BJ (cell line): ENCODE measurements at regions not wholly inside any gene's neighbourhood (a gene's known extent, or its start where the extent isn't known, plus 50 kb on each side); places are given as distances from the start of the nearest gene placed in this dataset.
A peak's percentile ranks its signal among the peaks of the same experiment; 100 is the strongest.

ENCODE experiments used
- CTCF ChIA-PET: fragments of 350-600 bp; formaldehyde crosslinking; extraction: SDS; loops from one replicate; lab custom pipeline; 2021; ENCODE audit warnings: antibody characterized with exemption, inconsistent platforms; lab: Yijun Ruan, JAX
- POLR2A ChIA-PET: fragments of 300-600 bp; sonication (Branson Sonifier 250); formaldehyde crosslinking; extraction: SDS; loops from one replicate; lab custom pipeline; 2021; ENCODE audit warnings: antibody characterized with exemption; lab: Charles Lee
- DNase-seq: peaks from one replicate; pipeline ENCODE4 v3.0.0-alpha.2; 2011; ENCODE audit warnings: low read depth
- H3K27me3 ChIP-seq: 2 replicates; pipeline ENCODE4 v1.6.0; 2011; ENCODE audit warnings: low read length; ENCODE audit not compliant: control insufficient read depth, insufficient read depth
- H3K36me3 ChIP-seq: 2 replicates; pipeline ENCODE4 v1.5.1; 2011; ENCODE audit warnings: low read length; ENCODE audit not compliant: control insufficient read depth, insufficient read depth
- H3K4me3 ChIP-seq: 2 replicates; pipeline ENCODE4 v1.5.1; 2011; ENCODE audit warnings: low read depth, mild to moderate bottlenecking, control low read depth, low read length
- TF ChIP-seq, protein P1 (sequence below): IDR thresholded peaks from 2 replicates; pipeline ENCODE4 v1.5.1; 2011; ENCODE audit warnings: low read depth, mild to moderate bottlenecking, control low read depth, inconsistent platforms, low read length, moderate library complexity; ENCODE audit not compliant: insufficient read depth

DNA sequence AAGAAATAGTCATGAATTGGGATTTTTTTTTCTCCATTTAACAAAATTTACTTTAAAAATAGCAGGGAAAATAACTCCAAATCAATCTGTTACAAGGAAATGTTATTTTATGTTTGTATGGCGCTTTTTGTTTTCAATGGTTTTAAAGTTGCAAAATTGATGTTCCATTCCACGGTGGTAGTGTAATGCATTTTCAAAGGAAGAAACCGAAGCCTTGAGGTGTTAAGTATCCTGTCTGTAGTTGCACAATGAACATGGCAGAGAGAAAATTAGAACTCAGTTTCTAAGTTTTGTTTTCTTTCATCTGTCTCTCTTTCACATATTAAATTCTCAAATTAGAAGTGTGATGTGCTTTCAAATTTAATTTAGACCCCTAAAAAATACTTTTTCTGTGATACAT lies 841.8 kb downstream of the USP25 start:
- no peaks in the 10 kb centered on the region for H3K27me3 ChIP-seq
- POLR2A ChIA-PET = no interaction called here
- CTCF ChIA-PET = no interaction called here
- TF ChIP-seq, protein P1, sequence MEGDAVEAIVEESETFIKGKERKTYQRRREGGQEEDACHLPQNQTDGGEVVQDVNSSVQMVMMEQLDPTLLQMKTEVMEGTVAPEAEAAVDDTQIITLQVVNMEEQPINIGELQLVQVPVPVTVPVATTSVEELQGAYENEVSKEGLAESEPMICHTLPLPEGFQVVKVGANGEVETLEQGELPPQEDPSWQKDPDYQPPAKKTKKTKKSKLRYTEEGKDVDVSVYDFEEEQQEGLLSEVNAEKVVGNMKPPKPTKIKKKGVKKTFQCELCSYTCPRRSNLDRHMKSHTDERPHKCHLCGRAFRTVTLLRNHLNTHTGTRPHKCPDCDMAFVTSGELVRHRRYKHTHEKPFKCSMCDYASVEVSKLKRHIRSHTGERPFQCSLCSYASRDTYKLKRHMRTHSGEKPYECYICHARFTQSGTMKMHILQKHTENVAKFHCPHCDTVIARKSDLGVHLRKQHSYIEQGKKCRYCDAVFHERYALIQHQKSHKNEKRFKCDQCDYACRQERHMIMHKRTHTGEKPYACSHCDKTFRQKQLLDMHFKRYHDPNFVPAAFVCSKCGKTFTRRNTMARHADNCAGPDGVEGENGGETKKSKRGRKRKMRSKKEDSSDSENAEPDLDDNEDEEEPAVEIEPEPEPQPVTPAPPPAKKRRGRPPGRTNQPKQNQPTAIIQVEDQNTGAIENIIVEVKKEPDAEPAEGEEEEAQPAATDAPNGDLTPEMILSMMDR = no peak
- no peak overlapping the region for H3K4me3 ChIP-seq
- DNase-seq = no peak
- H3K36me3 ChIP-seq = no peaks in the 10 kb centered on the region

DNA sequence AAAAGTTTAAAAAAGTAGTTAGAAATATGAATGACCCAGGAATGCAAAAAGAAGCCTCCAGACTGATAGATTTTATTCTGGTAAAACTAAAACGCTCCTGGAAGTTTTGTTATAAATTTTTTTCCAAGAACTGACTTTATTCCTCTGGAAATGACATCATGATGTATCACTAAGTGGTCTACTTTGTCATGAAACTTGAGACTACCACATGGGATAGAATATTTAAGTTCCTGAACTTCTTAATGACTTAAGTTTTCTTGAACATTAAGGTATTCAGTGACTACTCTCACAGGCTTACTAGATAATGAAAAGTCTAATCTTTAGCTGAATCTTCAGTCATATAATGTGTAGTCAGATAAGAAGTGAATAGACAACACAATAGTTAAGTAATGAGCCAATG lies 842.2 kb downstream of the USP25 start:
- no peak for DNase-seq
- Histone ChIP-seq H3K4me3 (no peak overlapping the region), H3K27me3 (no peaks in the 10 kb centered on the region), H3K36me3 (no peaks in the 10 kb centered on the region)
- TF ChIP-seq, protein P1 = no peak
- POLR2A ChIA-PET = no interaction called here
- CTCF ChIA-PET = no interaction called here

DNA sequence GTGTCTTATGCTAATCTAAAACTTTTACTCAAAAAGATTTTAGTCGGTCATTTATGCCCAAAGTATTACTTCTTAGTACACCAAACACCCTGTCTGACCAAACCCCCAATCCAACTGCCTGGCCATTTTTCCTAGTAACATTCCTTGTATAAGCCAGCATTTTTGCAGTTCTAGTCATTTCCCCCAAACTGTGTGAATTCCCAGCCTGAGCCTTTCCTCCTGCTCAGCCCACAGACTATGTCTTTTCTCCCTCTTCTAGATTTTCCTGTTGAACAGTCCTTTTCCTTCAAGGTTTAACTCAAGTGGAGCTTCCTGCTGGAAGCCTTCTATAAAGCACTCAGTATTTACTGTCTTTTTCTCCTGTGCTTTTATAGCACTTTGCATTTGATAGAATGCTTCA lies 843.8 kb downstream of the USP25 start:
- DNase-seq = peak; percentile 35
- no peaks in the 10 kb centered on the region for H3K27me3 ChIP-seq
- no peaks in the 10 kb centered on the region for H3K36me3 ChIP-seq
- H3K4me3 ChIP-seq = no peak overlapping the region
- TF ChIP-seq, protein P1 = no peak
- ChIA-PET POLR2A (no interaction called here), CTCF (no interaction called here)

DNA sequence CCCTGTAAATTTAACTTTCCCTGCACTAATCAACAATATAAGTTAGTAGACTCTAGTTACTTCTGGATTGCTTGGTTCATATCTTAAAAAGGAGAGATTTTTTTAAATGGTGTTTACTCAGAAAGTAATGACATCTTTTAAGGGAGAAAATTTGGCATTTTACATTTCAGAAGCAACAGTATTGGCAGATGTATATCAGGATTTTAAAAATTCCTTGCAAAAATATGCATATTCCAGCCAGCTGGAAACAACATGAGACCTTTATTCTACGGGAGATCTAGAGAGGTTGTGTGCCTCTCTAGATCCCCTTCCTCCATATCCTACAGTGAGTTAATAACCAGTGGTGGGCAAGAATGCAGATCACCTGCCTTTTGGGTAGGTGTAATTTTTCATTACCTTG lies 848.2 kb downstream of the USP25 start:
- Histone ChIP-seq H3K36me3 (no peaks in the 10 kb centered on the region), H3K27me3 (no peaks in the 10 kb centered on the region), H3K4me3 (no peak overlapping the region)
- DNase-seq = no peak
- TF ChIP-seq, protein P1 = no peak
- ChIA-PET POLR2A (no interaction called here), CTCF (no interaction called here)

DNA sequence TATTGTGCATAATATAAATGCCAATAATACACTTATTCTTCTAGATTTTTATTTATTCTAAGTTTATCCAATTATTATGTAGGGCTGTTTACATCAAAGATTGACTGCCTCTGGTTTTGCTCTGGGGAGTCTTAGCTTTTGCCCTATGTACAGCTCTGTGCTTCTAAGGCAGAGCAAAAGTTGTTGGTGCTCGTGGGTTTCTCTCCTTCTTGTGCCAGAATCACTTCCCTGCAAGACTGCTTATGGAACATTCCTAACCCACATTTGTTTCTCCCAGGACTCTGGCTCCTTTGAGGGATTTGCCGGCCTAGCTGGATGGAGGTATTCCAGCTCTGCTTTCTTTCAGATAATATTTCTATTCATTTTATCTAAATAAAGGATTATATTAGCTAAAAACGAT lies 849.1 kb downstream of the USP25 start:
- POLR2A ChIA-PET = interaction anchor here (0.7 kb wide), 1 partner anchor 228 kb away, joined by 3 read pairs; no protein-coding TSS in a partner anchor
- DNase-seq = no peak
- H3K27me3 ChIP-seq = no peaks in the 10 kb centered on the region

More for the DNA sequence above, 849.1 kb downstream of the USP25 start:
- H3K4me3 ChIP-seq = no peak overlapping the region
- CTCF ChIA-PET = no interaction called here
- TF ChIP-seq, protein P1 = no peak
- H3K36me3 ChIP-seq = no peaks in the 10 kb centered on the region
